CD14-positive monocyte (primary cell): ENCODE measurements at regions not wholly inside any gene's neighbourhood (a gene's known extent, or its start where the extent isn't known, plus 50 kb on each side); places are given as distances from the start of the nearest gene placed in this dataset.

Experiments
- DNase-seq, 3 donors: peaks; one replicate each; pipeline ENCODE4 v3.0.0-alpha.2; 2011 to 2022
- H2AFZ ChIP-seq: 2 replicates; pipeline ENCODE4 v1.6.0; 2012; ENCODE audit warnings: mild to moderate bottlenecking, low read depth, low read length, inconsistent platforms; ENCODE audit not compliant: insufficient read depth, poor library complexity, severe bottlenecking
- H3K27ac ChIP-seq, 2 donors: 1 replicate in 1 of 2; 2 replicates in 1 of 2; pipeline ENCODE4 v1.5.1; 2012 to 2013; ENCODE audit warnings: low read length in 2 of 2, control low read depth in 1 of 2, inconsistent platforms in 1 of 2, low read depth in 1 of 2, mild to moderate bottlenecking in 1 of 2
- H3K27me3 ChIP-seq, 2 donors: one replicate each; pipeline versions ENCODE4 v1.6.0 to v1.6.1; 2011 to 2013; ENCODE audit warnings: low read length in 2 of 2; ENCODE audit not compliant: control insufficient read depth in 2 of 2, insufficient read depth in 2 of 2
- H3K36me3 ChIP-seq, 2 donors: replicated peaks in 1 of 2; 1 replicate in 1 of 2; 2 replicates in 1 of 2; pipeline versions ENCODE4 v1.5.1 to v1.6.1; 2012 to 2013; ENCODE audit warnings: low read length in 2 of 2, control low read depth in 1 of 2, inconsistent platforms in 1 of 2, mild to moderate bottlenecking in 1 of 2; ENCODE audit not compliant: insufficient read depth in 2 of 2, control insufficient read depth in 1 of 2
- H3K4me1 ChIP-seq, 2 donors: 1 replicate in 1 of 2; 2 replicates in 1 of 2; pipeline versions ENCODE4 v1.5.1 to v1.6.1; 2012 to 2013; ENCODE audit warnings: low read length in 2 of 2, control low read depth in 1 of 2, inconsistent platforms in 1 of 2, mild to moderate bottlenecking in 1 of 2, moderate library complexity in 1 of 2; ENCODE audit not compliant: insufficient read depth in 2 of 2, control insufficient read depth in 1 of 2
- H3K4me2 ChIP-seq: replicated peaks from 2 replicates; pipeline ENCODE3; 2012; ENCODE audit warnings: low read length, moderate library complexity, mild to moderate bottlenecking; ENCODE audit not compliant: poor library complexity, severe bottlenecking; ENCODE audit errors: extremely low read depth
- H3K4me3 ChIP-seq, 3 experiments: fragments of 200-600 bp in 1 of 3; sonication (generic) in 1 of 3; replicated peaks in 1 of 3; 1 replicate in 2 of 3; 2 replicates in 1 of 3; pipeline ENCODE4 v1.5.1; 2011 to 2013; ENCODE audit warnings: low read length in 3 of 3, mild to moderate bottlenecking in 3 of 3, control low read depth in 2 of 3, low read depth in 2 of 3, inconsistent platforms in 1 of 3, moderate library complexity in 1 of 3
- H3K79me2 ChIP-seq: 2 replicates; pipeline ENCODE4 v1.6.0; 2012; ENCODE audit warnings: mild to moderate bottlenecking, control low read depth, inconsistent platforms, low read length, moderate library complexity; ENCODE audit not compliant: insufficient read depth
- H3K9ac ChIP-seq: 2 replicates; pipeline ENCODE4 v1.6.0; 2017; ENCODE audit warnings: low read length, mild to moderate bottlenecking; ENCODE audit not compliant: insufficient read depth, poor library complexity, severe bottlenecking
- H3K9me3 ChIP-seq, 2 donors: replicated peaks in 1 of 2; 1 replicate in 1 of 2; 2 replicates in 1 of 2; pipeline versions ENCODE4 v1.5.1 to v1.6.1; 2012 to 2013; ENCODE audit warnings: low read length in 2 of 2, control low read depth in 1 of 2; ENCODE audit not compliant: control insufficient read depth in 1 of 2, insufficient read depth in 1 of 2
- H4K20me1 ChIP-seq: 2 replicates; pipeline ENCODE4 v1.6.0; 2012; ENCODE audit warnings: mild to moderate bottlenecking, low read length, control low read depth, moderate library complexity; ENCODE audit not compliant: insufficient read depth
- H3K27ac Mint-ChIP-seq, 7 donors: one replicate each; pipeline ENCODE4 v1.8.0; 2020; ENCODE audit warnings: mild to moderate bottlenecking in 7 of 7, mixed read lengths in 7 of 7, moderate library complexity in 6 of 7, inconsistent platforms in 2 of 7
- H3K27me3 Mint-ChIP-seq, 3 donors: one replicate each; pipeline ENCODE4 v1.8.0; 2021 to 2022; ENCODE audit warnings: low read depth in 3 of 3, mild to moderate bottlenecking in 3 of 3, mixed read lengths in 3 of 3, moderate library complexity in 3 of 3, inconsistent platforms in 1 of 3
- H3K36me3 Mint-ChIP-seq, 2 donors: one replicate each; pipeline ENCODE4 v1.8.0; 2020; ENCODE audit warnings: mixed read lengths in 2 of 2, inconsistent platforms in 1 of 2, mild to moderate bottlenecking in 1 of 2
- H3K4me1 Mint-ChIP-seq: one replicate; pipeline ENCODE4 v1.8.0; 2020; ENCODE audit warnings: mild to moderate bottlenecking, mixed read lengths
- H3K4me3 Mint-ChIP-seq, 2 donors: one replicate each; pipeline ENCODE4 v1.8.0; 2020; ENCODE audit warnings: mild to moderate bottlenecking in 2 of 2, mixed read lengths in 2 of 2, moderate library complexity in 1 of 2
- H3K9me3 Mint-ChIP-seq, 7 donors: one replicate each; pipeline ENCODE4 v1.8.0; 2020 to 2022; ENCODE audit warnings: mixed read lengths in 7 of 7, mild to moderate bottlenecking in 6 of 7, moderate library complexity in 6 of 7, inconsistent platforms in 2 of 7
- WGBS: methylation state at CpG from one replicate; pipeline ENCODE4 v1.1.5; 2013; ENCODE audit warnings: missing lambda C conversion rate; ENCODE audit not compliant: insufficient coverage; 5-methylcytosine and 5-hydroxymethylcytosine counted together
- intact Hi-C, 2 donors: fragments of 100-400 bp; cut with micrococcal nuclease; formaldehyde crosslinking; loops; one replicate each; pipeline versions ENCODE4 v1.15.0 to v1.15.1; 2023
- TF ChIP-seq, protein P1 (sequence below): fragments of 200-600 bp; IDR thresholded peaks from one replicate; pipeline ENCODE4 v1.8.0; 2022; ENCODE audit warnings: antibody characterized with exemption, mild to moderate bottlenecking

DNA sequence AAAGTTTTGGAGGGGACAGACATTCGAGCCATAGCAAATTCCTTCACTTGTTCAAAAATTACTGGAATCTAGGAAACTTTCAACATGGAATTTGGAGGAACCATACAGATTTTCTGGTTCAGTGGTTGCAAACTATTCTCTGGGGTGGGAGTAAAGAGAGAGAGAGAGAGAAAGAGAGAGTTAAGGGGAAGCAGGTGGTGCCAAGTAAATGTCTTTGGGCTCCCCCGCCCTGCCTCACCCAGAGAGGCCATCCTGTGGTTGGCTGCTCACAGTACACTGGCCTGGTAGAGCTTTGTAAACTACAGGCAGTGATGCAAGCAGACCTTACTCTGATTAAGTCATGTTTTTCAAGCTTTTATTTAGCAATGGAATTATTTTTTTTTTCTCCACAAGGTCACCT, 82.6 kb downstream of the ADAMTS15 start:
- Histone ChIP-seq H3K79me2 (no peaks in the 10 kb centered on the region), H3K27ac (no peak overlapping the region), H3K4me3 (no peak overlapping the region), H2AFZ (no peak overlapping the region), H3K4me2 (no peak overlapping the region), H3K36me3 (no peaks in the 10 kb centered on the region), H4K20me1 (no peaks in the 10 kb centered on the region), H3K9ac (no peak overlapping the region), H3K9me3 (no peaks in the 10 kb centered on the region), H3K4me1 (no peaks in the 10 kb centered on the region), H3K27me3 (no peaks in the 10 kb centered on the region)
- Mint-ChIP-seq H3K4me3 (no peak overlapping the region), H3K36me3 (no peaks in the 10 kb centered on the region), H3K9me3 (peaks cover 0 to 1% (median 0%) of the 10 kb centered on the region in 7 donors), H3K27me3 (peaks cover 2 to 4% (median 3%) of the 10 kb centered on the region in 3 donors), H3K27ac (no peak overlapping the region), H3K4me1 (no peaks in the 10 kb centered on the region)
- 100% methylated on average over 1 of the region's 2 CpGs for WGBS
- no peak for DNase-seq
- intact Hi-C loops, result no loop called here
- TF ChIP-seq, protein P1, sequence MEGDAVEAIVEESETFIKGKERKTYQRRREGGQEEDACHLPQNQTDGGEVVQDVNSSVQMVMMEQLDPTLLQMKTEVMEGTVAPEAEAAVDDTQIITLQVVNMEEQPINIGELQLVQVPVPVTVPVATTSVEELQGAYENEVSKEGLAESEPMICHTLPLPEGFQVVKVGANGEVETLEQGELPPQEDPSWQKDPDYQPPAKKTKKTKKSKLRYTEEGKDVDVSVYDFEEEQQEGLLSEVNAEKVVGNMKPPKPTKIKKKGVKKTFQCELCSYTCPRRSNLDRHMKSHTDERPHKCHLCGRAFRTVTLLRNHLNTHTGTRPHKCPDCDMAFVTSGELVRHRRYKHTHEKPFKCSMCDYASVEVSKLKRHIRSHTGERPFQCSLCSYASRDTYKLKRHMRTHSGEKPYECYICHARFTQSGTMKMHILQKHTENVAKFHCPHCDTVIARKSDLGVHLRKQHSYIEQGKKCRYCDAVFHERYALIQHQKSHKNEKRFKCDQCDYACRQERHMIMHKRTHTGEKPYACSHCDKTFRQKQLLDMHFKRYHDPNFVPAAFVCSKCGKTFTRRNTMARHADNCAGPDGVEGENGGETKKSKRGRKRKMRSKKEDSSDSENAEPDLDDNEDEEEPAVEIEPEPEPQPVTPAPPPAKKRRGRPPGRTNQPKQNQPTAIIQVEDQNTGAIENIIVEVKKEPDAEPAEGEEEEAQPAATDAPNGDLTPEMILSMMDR, result no peak

DNA sequence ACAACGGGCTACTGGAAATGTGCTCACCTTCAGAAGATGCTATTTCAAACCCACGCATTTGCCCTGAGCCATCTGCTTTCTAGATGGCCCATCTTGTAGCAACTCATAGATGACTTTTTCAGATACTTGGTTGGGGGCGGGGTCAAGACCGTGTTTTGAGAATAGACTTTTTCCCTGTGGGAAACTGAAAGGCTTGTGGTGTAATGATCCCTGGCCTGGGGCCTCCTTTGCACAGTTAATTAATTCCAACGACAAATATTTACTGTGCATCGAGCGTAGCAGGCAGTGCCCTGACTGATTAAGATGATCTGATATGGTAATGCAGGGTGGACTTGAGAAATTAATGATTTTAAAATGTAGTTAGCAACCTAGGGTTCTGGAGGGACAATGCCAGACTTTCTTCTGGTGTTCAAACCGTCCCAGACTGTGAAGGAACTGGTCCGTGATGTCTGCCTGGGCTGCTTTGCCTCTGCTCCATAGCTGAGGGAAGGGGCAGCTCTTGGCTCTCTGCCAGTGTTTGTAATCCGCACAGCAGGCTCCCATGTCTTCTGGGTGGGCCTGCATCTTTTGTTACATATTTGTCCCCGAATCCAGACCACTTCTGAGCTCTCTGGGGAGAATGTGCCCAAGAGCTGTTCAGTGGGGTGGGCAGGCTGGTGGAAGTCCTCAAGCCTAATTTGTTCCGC, 84.8 kb downstream of the ADAMTS15 start:
- H2AFZ ChIP-seq, result no peak overlapping the region
- Mint-ChIP-seq H3K4me3 (no peak overlapping the region), H3K27me3 (peaks cover 3 to 7% (median 4%) of the 10 kb centered on the region in 3 donors), H3K36me3 (no peaks in the 10 kb centered on the region), H3K9me3 (peaks cover 0 to 1% (median 0%) of the 10 kb centered on the region in 7 donors), H3K4me1 (no peaks in the 10 kb centered on the region), H3K27ac (no peak overlapping the region)
- 96% methylated on average over 4 of the region's 12 CpGs for WGBS
- H3K79me2 ChIP-seq, result no peaks in the 10 kb centered on the region
- H4K20me1 ChIP-seq, result no peaks in the 10 kb centered on the region
- H3K4me1 ChIP-seq, result no peaks in the 10 kb centered on the region
- no peak overlapping the region for H3K27ac ChIP-seq
- no peaks in the 10 kb centered on the region for H3K36me3 ChIP-seq
- H3K9me3 ChIP-seq, result no peaks in the 10 kb centered on the region
- H3K27me3 ChIP-seq, result no peaks in the 10 kb centered on the region
- no peak for DNase-seq
- H3K4me2 ChIP-seq, result no peak overlapping the region
- TF ChIP-seq, protein P1, result no peak
- intact Hi-C loops, result no loop called here
- no peak overlapping the region for H3K4me3 ChIP-seq
- no peak overlapping the region for H3K9ac ChIP-seq
